Middle frontal gyrus (tissue), 1 donor: ENCODE measurements at regions not wholly inside any gene's neighbourhood (a gene's known extent, or its start where the extent isn't known, plus 50 kb on each side); places are given as distances from the start of the nearest gene placed in this dataset.

Experiments used
- DNase-seq: peaks from one replicate; pipeline ENCODE4 v3.0.0-alpha.2; 2015; ENCODE audit warnings: low spot score; ENCODE audit errors: extremely low spot score

DNA sequence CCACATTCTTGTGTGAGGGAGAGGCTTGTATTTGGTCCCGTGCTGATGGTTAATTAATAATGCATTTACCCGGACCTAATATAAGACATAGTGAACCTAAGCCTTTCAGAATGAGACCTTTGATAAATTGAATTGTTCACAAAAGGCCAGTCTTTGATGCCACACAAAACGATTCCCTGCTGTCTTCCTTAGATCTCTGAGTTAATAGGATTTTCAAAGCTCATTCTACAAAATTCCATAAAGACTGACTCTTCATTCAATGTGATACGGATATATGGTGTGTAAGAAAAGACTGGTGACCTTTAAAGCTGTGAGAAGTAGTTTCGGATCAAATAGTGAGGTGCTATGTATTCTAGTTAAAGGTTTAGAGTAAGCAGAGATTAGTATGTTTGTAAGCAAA, 254.3 kb downstream of the PDHA2 start:
- no peak for DNase-seq

DNA sequence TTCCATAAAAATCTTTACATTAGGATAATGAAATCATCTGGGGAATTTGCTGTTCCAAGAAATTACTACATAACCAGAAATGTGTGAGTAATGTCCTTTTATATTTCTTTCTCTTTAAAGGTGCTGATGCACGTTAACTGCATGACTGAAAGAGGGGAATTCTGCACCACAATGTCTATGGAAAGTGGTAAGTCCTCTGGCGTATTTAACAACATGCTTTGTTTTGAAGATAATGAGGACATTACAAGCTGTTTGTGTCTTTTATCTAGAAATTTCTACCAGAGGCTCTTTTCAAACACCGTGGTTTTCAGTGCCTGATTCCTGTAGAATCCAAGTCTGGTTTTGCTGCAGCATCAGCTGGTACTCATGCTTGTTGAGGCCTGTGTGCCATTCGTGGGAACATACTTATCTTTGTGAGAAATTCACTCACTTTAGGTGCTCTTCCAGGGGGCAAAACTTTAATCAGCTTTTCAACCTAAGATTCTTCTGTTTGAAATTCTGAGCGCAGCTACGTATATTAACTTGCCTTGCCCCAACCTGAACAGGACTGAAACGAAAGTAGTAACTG, 257.2 kb downstream of the PDHA2 start:
- no peak for DNase-seq

- DNase-seq = no peak
These were observed 257.8 kb downstream of the PDHA2 start for GRCh38 chr4:96097693-96098092.

DNA sequence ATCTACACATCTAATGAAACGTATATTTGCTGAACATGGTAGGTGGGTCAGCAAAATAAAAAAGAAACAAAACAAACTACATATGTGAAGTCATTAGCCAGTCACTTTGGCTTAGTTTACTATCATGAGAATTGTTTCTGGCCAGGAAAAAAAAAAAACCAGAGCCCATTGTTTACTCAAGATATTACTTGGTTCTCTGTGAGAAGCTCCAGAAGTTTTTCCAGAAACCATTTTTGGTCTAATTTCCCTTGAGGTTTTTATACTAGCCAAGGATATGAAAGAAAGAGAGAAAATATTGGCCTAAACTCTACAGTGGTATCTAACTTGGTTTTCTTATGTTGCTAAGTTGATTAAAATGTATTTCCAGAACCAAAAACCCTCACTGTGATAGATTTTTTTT, 259.1 kb downstream of the PDHA2 start:
- no peak for DNase-seq

- DNase-seq = no peak
These were observed 262.7 kb downstream of the PDHA2 start for GRCh38 chr4:96102541-96103026.

- no peak for DNase-seq
These were observed 263.2 kb downstream of the PDHA2 start for GRCh38 chr4:96103086-96103485.

DNA sequence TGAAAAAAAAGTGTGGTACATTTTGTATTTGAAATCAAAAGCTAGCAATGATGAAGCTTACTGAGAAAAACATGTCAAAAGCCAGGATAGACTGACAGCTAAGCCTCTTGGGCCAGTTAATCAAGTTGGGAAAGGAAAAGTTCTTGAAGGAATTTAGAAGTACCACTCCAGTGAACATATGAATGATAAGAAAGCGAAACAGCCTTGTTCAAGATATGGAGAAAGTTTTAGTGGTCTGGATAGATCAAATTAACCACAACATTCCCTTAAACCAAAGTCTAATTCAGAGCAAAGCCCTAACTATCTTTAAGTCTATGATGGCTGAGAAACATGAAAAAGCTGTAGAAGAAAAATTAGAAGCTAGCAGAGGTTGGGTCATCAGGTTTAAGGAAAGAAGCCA, 268.3 kb downstream of the PDHA2 start:
- DNase-seq = no peak

DNA sequence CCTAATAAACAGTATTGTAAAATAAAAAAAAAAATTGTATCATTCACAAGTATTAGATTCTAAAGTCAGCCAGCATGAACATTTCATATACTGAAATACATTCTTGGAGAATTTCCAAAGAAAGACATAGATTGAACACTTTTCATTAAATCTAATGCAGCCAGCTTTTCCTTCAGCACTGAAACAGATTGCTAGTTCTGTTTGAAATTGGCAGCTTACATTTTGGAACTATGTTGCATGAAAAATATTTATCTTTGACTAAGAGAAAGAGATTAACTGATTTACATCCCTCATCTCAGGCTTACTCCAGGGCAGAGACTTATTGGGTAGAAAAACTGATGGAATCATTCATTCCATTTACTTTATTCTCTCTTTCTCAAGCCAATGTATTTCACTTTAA, 272.7 kb downstream of the PDHA2 start:
- no peak for DNase-seq

DNA sequence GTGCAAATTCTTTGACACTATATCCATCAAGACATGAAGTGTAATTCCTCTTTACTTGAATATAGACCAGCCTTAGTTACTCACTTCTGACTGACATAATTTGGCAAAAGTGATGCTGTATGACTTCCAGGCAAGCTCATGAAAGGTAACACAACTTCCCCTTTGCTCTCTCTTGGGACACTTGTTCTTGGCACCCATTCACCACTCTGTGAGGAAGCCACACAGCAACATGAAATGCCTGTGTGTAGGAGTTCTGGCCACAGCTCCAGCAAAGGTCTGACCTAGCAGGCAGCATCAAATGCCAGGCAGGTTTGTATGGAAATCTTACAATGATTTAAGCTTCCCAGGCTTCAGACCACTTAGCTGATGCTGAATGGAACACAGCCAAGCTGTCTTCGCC, 280.3 kb downstream of the PDHA2 start:
- DNase-seq = no peak

DNA sequence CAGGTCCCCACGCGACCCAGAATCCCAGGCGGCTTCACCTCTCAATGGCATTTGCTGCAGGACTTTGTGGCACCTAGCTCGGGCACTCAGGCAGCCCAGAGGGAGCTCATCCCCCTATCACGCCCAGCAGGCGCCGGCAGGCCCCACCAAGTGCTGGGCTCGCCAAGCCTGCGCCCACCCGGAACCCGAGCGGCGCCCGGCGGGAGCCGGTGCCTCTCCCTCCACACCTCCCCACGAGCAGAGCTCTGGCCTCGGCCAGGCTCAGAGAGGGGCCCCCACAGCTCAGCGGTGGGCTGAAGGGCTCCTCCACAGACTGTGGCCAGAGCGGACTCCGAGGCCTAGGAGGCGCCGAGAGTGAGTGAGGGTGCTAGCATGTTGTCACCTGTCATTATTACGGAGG, 286.3 kb downstream of the PDHA2 start:
- no peak for DNase-seq

GRCh38 chr4:96131186-96131585, 291.3 kb downstream of the PDHA2 start:
- DNase-seq = no peak

DNA sequence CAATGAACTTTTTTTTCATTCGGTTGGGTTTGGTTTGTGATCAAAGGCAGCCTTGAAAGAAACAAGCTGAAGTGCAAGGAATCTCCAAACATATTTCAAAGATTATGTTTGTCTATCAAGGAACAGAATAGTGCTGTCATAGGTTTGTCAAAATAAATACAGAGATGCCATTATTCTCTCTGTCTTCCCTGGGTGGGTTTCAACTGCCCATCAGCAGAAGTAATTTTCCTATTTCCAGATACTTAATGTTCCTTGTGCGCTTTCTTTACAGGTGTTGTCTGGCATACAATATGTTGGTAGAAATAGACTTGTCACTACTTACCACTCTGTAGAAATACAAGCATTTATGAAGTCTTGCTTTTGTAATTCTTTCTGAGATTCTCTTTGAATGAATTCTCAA, 294.9 kb downstream of the PDHA2 start:
- no peak for DNase-seq

DNA sequence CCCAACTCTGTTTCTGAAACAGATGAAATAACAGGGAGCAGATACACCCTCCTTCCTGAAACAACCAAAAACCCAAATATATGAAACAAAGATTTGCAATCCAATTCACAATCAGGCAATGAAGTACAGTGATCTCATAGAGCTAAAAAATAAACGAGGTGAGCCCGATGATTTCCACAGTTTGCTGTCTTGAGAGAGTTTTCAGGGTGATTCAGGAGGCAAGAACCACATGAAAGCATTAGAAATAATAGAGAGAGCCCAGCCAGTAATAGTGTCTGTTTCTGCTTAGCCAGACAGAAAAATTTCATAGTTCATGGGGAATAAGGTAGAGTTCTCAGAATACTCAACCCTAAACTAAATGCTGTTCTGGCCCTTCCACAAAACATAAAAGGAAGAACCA, 296.2 kb downstream of the PDHA2 start:
- no peak for DNase-seq

DNA sequence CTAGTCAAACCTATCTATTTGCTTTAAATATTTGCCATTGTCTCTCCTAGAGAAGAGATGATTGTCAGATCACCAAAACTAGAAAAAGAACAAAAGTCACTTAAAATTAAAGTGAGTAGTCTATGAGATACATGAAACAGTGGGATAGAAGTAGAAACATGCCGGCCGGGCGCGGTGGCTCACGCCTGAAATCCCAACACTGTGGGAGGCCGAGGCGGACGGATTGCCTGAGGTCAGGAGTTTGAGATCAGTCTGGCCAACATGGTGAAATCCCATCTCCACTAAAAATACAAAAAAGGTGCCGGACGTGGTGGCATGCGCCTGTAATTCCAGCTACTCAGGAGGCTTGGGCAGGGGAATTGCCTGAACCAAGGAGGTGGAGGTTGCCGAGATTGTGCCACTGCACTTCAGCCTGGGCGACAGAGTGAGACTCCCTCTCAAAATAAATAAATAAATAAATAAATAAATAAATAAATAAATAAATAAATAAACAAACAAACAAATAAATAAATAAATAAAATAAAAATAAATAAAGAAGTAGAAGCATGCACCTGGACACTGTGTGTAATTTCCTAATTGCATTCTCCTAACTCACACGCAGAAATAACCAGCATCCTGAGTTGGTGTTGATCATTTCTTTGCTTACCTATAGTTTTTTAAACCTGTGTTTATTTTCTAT, 299.5 kb downstream of the PDHA2 start:
- DNase-seq = no peak

DNA sequence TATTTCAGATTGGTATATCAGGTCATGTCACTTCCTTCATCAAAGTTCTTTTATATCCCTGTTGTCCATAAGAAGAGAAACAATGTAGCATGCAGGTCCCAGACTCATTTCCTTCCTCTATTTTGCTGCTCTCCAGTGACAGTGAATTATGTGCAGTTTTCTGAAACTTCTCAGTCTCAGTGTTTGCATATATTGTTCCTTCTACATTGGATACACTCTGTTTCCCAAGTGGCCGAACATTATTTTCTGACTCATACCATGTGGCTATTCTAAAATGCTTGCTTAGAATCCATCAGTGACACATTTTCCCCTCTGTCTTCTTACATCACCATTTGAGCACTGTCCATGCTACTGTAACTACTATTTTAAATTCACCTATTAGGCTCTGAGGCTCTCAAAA, 305.7 kb downstream of the PDHA2 start:
- no peak for DNase-seq

DNA sequence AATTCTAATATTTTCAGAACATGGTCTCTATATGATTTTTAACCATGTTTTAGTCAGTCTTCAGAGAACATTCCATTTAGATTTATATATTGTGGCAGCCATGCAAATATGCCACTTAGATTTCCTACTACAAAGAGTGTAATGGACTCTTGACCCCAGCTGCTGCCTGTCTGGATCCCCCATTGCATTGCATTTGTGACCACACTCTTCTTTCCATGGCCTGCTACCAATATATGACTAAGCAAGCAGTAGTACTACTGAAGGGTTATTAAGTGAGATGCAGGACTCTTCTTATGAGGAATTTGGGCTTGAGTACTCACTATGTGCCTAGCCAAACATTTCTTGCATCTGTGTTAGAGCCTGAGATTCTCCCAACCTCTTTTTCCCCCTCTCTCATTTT, 306.8 kb downstream of the PDHA2 start:
- no peak for DNase-seq

DNA sequence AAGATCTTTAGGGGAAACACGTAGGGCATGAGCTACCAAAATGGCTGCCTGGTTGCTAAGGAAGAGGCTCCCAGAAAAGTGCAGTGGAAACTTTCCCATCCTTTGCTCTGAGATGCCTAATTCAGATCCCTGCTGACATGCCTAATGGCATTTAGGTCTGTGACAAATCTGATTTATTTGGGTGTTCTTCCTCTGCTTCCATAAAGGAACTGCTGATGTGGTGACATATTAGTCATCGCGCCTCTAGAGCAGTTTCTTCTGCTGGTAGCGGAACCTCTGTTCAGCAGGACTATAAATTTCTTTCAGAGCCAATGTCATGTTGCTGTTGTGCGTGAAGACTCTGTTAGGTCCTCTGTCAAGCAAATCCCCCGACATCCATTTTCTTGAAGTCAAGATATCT, 310.0 kb downstream of the PDHA2 start:
- no peak for DNase-seq

- no peak for DNase-seq
These were observed 310.6 kb downstream of the PDHA2 start for GRCh38 chr4:96150466-96150865.

DNA sequence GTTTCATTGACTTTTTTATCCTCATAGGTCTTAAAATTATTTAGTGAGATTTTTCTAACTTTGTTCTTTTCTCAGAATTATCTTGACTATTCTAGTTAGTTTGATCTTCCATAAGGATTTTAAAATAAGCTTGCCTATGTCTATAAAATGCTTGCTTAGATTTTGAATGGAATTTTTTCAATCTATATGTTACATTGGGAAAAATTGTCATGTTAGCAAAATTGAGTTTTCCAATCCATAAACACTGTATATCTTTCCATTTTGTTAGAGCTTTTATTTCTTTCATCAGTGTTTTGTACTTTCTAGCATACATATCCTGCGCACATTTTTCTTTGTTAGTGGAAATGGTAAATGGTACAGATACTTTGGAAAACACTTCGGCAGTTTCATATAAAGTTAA, 312.9 kb downstream of the PDHA2 start:
- DNase-seq = no peak

DNA sequence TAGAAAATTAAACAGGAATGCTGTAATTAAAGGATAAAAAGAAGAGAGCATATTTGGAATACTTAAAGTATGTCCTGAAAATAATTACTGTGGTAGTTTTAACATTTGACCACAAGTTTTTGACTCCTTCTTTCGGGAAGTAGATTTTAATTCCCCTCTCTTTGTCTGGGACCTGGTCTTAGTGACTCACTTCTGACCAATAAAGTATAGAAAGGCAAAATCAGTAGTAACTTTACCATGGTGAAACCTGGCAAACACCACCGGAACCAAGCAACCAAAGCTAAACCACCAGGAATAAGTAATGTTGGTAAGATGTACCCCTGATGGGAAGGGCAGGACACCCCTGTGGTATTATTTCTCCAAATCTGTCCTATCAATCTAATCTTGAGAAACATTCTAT, 314.8 kb downstream of the PDHA2 start:
- DNase-seq = no peak

GRCh38 chr4:96162636-96163035, 322.7 kb downstream of the PDHA2 start:
- DNase-seq = no peak

- no peak for DNase-seq
These were observed 325.0 kb downstream of the PDHA2 start for GRCh38 chr4:96164814-96165351.

GRCh38 chr4:96166806-96167205, 326.9 kb downstream of the PDHA2 start:
- no peak for DNase-seq
